Esophagus squamous epithelium (tissue), 4 donors: ENCODE measurements at regions not wholly inside any gene's neighbourhood (a gene's known extent, or its start where the extent isn't known, plus 50 kb on each side); places are given as distances from the start of the nearest gene placed in this dataset.

ENCODE experiments used
- POLR2A ChIP-seq, 4 donors: fragments of 450-650 bp; IDR thresholded peaks; one replicate each; pipeline ENCODE4 v1.6.1; 2017; ENCODE audit warnings: antibody characterized with exemption in 4 of 4, mild to moderate bottlenecking in 4 of 4, moderate library complexity in 3 of 4
- TF ChIP-seq, protein P1 (sequence below), 6 experiments: fragments of 450-650 bp in 4 of 6; fragments of 200-600 bp in 2 of 6; sonication (generic) in 2 of 6; IDR thresholded peaks; one replicate each; pipeline ENCODE4 v1.5.1; 2016 to 2019; ENCODE audit warnings: antibody characterized with exemption in 6 of 6, mild to moderate bottlenecking in 4 of 6, moderate library complexity in 4 of 6

DNA sequence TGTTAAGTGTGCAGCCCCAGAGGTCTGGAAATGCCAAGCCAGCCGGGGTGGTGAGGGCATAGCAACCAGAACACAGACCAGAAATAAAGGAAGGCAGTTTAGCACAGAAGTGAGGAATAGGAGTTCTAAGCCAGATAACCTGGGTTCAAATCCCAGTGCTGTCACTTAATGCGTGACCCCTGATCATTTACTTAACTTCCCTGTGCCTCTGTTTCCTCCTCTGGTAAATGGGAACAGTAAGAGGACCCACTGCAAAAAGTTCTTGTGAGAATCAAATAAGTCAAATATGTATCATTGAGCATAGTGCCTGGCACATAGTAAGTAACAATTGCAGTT lies 125.2 kb upstream of the ARHGEF3 start:
- TF ChIP-seq, protein P1, sequence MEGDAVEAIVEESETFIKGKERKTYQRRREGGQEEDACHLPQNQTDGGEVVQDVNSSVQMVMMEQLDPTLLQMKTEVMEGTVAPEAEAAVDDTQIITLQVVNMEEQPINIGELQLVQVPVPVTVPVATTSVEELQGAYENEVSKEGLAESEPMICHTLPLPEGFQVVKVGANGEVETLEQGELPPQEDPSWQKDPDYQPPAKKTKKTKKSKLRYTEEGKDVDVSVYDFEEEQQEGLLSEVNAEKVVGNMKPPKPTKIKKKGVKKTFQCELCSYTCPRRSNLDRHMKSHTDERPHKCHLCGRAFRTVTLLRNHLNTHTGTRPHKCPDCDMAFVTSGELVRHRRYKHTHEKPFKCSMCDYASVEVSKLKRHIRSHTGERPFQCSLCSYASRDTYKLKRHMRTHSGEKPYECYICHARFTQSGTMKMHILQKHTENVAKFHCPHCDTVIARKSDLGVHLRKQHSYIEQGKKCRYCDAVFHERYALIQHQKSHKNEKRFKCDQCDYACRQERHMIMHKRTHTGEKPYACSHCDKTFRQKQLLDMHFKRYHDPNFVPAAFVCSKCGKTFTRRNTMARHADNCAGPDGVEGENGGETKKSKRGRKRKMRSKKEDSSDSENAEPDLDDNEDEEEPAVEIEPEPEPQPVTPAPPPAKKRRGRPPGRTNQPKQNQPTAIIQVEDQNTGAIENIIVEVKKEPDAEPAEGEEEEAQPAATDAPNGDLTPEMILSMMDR (IDR thresholded peaks at IDR 0.05): no peak
- TF ChIP-seq POLR2A (IDR thresholded peaks at IDR 0.05): no peak
